Thyroid gland (tissue), 4 donors: ENCODE measurements at regions not wholly inside any gene's neighbourhood (a gene's known extent, or its start where the extent isn't known, plus 50 kb on each side); places are given as distances from the start of the nearest gene placed in this dataset.
A peak's percentile ranks its signal among the peaks of the same experiment; 100 is the strongest.

Experiments used
- DNase-seq, 2 donors: peaks; one replicate each; pipeline ENCODE4 v3.0.0-alpha.2; 2019
- H3K27ac ChIP-seq, 3 donors: fragments of 200-600 bp; sonication (generic); 1 replicate in 2 of 3; 2 replicates in 1 of 3; pipeline ENCODE4 v1.5.1; 2016 to 2019; ENCODE audit warnings: mild to moderate bottlenecking in 1 of 3, moderate library complexity in 1 of 3
- H3K27me3 ChIP-seq: fragments of 200-600 bp; sonication (generic); one replicate; pipeline ENCODE4 v1.5.1; 2019
- H3K36me3 ChIP-seq, 2 donors: fragments of 200-600 bp; sonication (generic); one replicate each; pipeline ENCODE4 v1.5.1; 2016 to 2019
- H3K4me1 ChIP-seq, 2 donors: fragments of 200-600 bp; sonication (generic); one replicate each; pipeline ENCODE4 v1.5.1; 2017 to 2019
- H3K4me3 ChIP-seq, 3 donors: fragments of 200-600 bp; sonication (generic); replicated peaks in 1 of 3; 1 replicate in 2 of 3; 2 replicates in 1 of 3; pipeline ENCODE4 v1.5.1; 2016; ENCODE audit warnings: mild to moderate bottlenecking in 1 of 3
- H3K9me3 ChIP-seq: fragments of 200-600 bp; sonication (generic); one replicate; pipeline ENCODE4 v1.5.1; 2017
- CTCF ChIP-seq, 6 experiments: fragments of 200-600 bp in 3 of 6; fragments of 450-650 bp in 3 of 6; sonication (generic) in 3 of 6; IDR thresholded peaks; one replicate each; pipeline ENCODE4 v1.5.1; 2016 to 2019; ENCODE audit warnings: antibody characterized with exemption in 6 of 6, mild to moderate bottlenecking in 2 of 6, inconsistent platforms in 1 of 6, moderate library complexity in 1 of 6
- POLR2A ChIP-seq, 2 donors: fragments of 450-650 bp; IDR thresholded peaks; one replicate each; pipeline ENCODE4 v1.6.1; 2017; ENCODE audit warnings: antibody characterized with exemption in 2 of 2, mild to moderate bottlenecking in 2 of 2, moderate library complexity in 1 of 2
- WGBS, 2 donors: methylation state at CpG; one replicate each; pipeline ENCODE4 v1.1.5; 2017; 5-methylcytosine and 5-hydroxymethylcytosine counted together
- intact Hi-C: fragments of 100-400 bp; cut with DNase I; formaldehyde crosslinking; loops from one replicate; pipeline ENCODE4 v1.15.1; 2023

- DNase-seq, result peak; percentile 3 to 8
- Histone ChIP-seq H3K27ac (peak overlapping the region in 1 of 3 donors; percentile 35), H3K27me3 (no peaks in the 10 kb centered on the region), H3K4me3 (no peak overlapping the region), H3K9me3 (no peaks in the 10 kb centered on the region), H3K4me1 (peaks cover 3 to 5% of the 10 kb centered on the region in 2 donors), H3K36me3 (no peaks in the 10 kb centered on the region)
- 50 to 60% methylated on average over 8 of the region's 8 CpGs for WGBS, 2 donors
- no peak for TF ChIP-seq CTCF (IDR thresholded peaks at IDR 0.05)
- no peak for TF ChIP-seq POLR2A (IDR thresholded peaks at IDR 0.05)
- intact Hi-C loops, result no loop called here
Measured at GRCh38 chr3:28915741-28916500, 364.9 kb upstream of the RBMS3 start.

GRCh38 chr3:28916713-28917499, 364.0 kb upstream of the RBMS3 start:
- Histone ChIP-seq H3K4me3 (no peak overlapping the region), H3K36me3 (no peaks in the 10 kb centered on the region), H3K27me3 (no peaks in the 10 kb centered on the region), H3K9me3 (no peaks in the 10 kb centered on the region), H3K27ac (peak overlapping the region in 1 of 3 donors; percentile 35), H3K4me1 (peaks cover 3 to 5% of the 10 kb centered on the region in 2 donors)
- peak; percentile 23 to 27 for DNase-seq
- 66 to 68% methylated on average over 16 of the region's 16 CpGs for WGBS, 2 donors
- intact Hi-C loops, result no loop called here
- no peak for TF ChIP-seq POLR2A (IDR thresholded peaks at IDR 0.05)
- peak in 3 of 6 experiments; percentile 17 to 48 (median 38) for TF ChIP-seq CTCF (IDR thresholded peaks at IDR 0.05)

- H3K36me3 ChIP-seq, result no peaks in the 10 kb centered on the region
- H3K27me3 ChIP-seq, result no peaks in the 10 kb centered on the region
- no peaks in the 10 kb centered on the region for H3K9me3 ChIP-seq
- peaks cover 3 to 5% of the 10 kb centered on the region in 2 donors for H3K4me1 ChIP-seq
- DNase-seq, result no peak
- 84 to 93% methylated on average over 4 of the region's 4 CpGs for WGBS, 2 donors
- no peak overlapping the region for H3K27ac ChIP-seq
- H3K4me3 ChIP-seq, result no peak overlapping the region
- intact Hi-C loops, result no loop called here
- TF ChIP-seq CTCF (IDR thresholded peaks at IDR 0.05), result no peak
- TF ChIP-seq POLR2A (IDR thresholded peaks at IDR 0.05), result no peak
Measured at GRCh38 chr3:28917895-28918475, 362.9 kb upstream of the RBMS3 start.

- Histone ChIP-seq H3K36me3 (no peaks in the 10 kb centered on the region), H3K27me3 (no peaks in the 10 kb centered on the region), H3K4me3 (no peak overlapping the region), H3K4me1 (no peaks in the 10 kb centered on the region), H3K9me3 (no peaks in the 10 kb centered on the region), H3K27ac (no peak overlapping the region)
- intact Hi-C loops, result no loop called here
- 97% methylated on average over 3 of the region's 3 CpGs for WGBS, 2 donors
- DNase-seq, result no peak
- no peak for TF ChIP-seq CTCF (IDR thresholded peaks at IDR 0.05)
- TF ChIP-seq POLR2A (IDR thresholded peaks at IDR 0.05), result no peak
Measured at GRCh38 chr3:28922376-28922775, 358.5 kb upstream of the RBMS3 start.
